Frontal cortex (tissue), 3 donors: ENCODE measurements at regions not wholly inside any gene's neighbourhood (a gene's known extent, or its start where the extent isn't known, plus 50 kb on each side); places are given as distances from the start of the nearest gene placed in this dataset.
"Not testable (repeated sequence)": the region's sequence is repeated elsewhere in the genome, so short reads cannot be mapped to it uniquely, and the experiment has no call there.

Source experiments
- DNase-seq, 2 donors: peaks; one replicate each; pipeline ENCODE4 v3.0.0; 2012; ENCODE audit warnings: low spot score in 2 of 2
- FAIRE-seq: peaks from 2 replicates; lab custom pipeline; 2012; peaks lifted over from hg19 to GRCh38; lab: Jason Lieb, UNC
- donor health status: control.
- donor health status: control.
- donor health status: control.

DNA sequence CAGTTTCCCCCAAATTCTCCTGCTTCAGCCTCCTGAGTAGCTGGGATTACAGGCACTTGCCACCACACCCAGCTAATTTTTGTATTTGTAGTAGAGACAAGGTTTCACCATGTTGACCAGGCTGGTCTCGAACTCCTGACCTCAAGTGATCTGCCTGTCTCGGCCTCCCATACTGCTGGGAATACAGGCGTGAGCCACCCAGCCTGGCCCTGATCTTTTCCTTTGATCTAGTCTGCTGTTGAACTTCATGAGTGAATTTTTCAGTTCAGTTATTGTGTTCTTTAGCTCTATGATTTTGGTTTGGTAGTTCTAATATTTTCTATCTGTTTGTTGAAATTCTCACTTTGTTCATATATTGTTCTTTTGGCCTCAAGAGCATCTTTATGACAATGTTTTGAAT is 83.4 kb upstream of the RAP2C start:
- FAIRE-seq, DNase-seq: not testable (repeated sequence)

- no peak for FAIRE-seq
- no peak for DNase-seq
Observed at GRCh38 chrX:132294776-132295495, 75.7 kb upstream of the RAP2C start.

GRCh38 chrX:132294192-132294591 is 74.9 kb upstream of the RAP2C start:
- FAIRE-seq: no peak
- DNase-seq: no peak

GRCh38 chrX:132292793-132293192 is 73.5 kb upstream of the RAP2C start:
- peak; percentile 10 for FAIRE-seq
- peak; percentile 12 to 39 for DNase-seq

GRCh38 chrX:132277953-132278614 is 58.8 kb upstream of the RAP2C start:
- no peak for FAIRE-seq
- no peak for DNase-seq

DNA sequence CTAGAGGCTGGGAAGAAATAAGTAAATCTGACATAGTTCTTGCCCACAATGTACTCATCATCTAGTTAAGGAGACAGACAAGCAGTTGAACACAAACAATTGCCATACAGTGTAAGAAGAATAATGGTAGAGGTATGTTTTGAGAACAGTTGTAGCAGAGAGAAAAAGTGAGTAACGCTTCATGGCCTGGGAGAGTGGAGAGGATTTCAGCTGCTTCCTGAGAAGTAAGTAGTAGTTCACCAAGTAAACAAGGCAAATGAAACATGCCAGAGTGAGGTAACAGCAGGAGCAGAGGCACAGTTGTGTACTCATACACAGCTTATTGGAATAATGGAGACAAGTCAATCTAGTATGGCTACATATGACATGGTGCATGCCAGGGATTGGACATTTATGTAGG is 53.6 kb upstream of the RAP2C start:
- FAIRE-seq (no peak), DNase-seq (no peak)

DNA sequence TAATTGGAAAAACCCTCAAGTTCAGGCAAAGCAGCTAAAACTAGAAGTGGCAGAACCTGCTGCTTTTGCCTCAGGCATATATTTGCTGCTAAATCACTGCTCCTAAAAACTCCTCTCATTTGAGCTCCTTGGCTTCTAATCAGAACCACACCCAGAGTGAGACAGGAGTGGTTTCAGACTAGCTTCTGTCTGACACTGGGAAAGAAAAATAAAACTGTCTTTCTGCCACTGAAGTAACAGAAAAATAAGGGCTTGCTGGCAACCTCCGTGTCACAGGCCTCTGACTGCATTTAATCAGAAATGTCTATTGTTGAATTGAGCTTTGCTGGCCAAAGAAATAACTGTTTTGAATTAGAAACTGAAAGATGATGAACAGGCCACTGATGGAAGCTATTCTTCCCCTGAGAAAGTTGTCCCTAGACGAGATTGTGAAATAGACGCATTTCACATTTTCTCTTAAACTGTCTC is 52.1 kb upstream of the RAP2C start:
- DNase-seq (no peak), FAIRE-seq (no peak)

GRCh38 chrX:132270699-132271098 is 51.5 kb upstream of the RAP2C start:
- FAIRE-seq: no peak
- DNase-seq: no peak

DNA sequence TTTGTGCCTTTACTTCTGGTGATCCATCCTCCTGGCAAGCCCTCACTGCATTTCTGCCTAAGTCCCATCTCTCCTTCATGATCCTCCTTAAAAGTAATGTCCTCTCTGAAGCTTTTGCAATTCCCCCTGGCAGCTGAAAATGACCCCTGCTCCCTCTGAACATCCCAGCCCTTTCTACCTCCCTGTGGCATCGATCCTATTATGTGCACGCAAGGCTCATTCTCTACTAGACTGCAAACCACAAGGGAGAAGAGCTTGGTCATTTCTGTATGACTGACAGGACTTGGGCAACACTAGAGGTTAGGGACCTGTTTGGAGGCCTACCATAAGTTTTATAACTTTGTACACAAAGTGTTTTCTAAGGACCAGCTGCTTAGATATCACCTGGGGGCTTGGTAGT is 50.8 kb upstream of the RAP2C start:
- FAIRE-seq (no peak), DNase-seq (no peak)
